GM23338 (cell line): ENCODE measurements at regions not wholly inside any gene's neighbourhood (a gene's known extent, or its start where the extent isn't known, plus 50 kb on each side); places are given as distances from the start of the nearest gene placed in this dataset.

Experiments used
- EZH2 ChIP-seq: fragments of 200-600 bp; sonication (generic); IDR thresholded peaks from one replicate; pipeline ENCODE4 v1.8.0; 2017; ENCODE audit warnings: antibody characterized with exemption, mild to moderate bottlenecking, low read depth; ENCODE audit not compliant: unreplicated experiment
- EZH2phosphoT487 ChIP-seq: fragments of 200-600 bp; sonication (generic); IDR thresholded peaks from one replicate; pipeline ENCODE4 v1.8.1; 2018; ENCODE audit warnings: antibody characterized with exemption; ENCODE audit not compliant: unreplicated experiment
- JUNB ChIP-seq: IDR thresholded peaks from one replicate; pipeline ENCODE4 v1.6.1; 2016; ENCODE audit warnings: antibody characterized with exemption; ENCODE audit not compliant: unreplicated experiment
- POLR2AphosphoS5 ChIP-seq: IDR thresholded peaks from 2 replicates; pipeline ENCODE4 v1.6.1; 2016; ENCODE audit warnings: antibody characterized with exemption, low read depth
- REST ChIP-seq: IDR thresholded peaks from one replicate; pipeline ENCODE4 v1.6.1; 2018; ENCODE audit warnings: antibody characterized with exemption; ENCODE audit not compliant: unreplicated experiment
- STAT1 ChIP-seq: IDR thresholded peaks from one replicate; pipeline ENCODE4 v1.6.1; 2016; ENCODE audit warnings: antibody characterized with exemption; ENCODE audit not compliant: unreplicated experiment
- ZNF331 ChIP-seq: fragments of 250-450 bp; sonication (Bioruptor Pico); IDR thresholded peaks from 2 replicates; pipeline ENCODE4 v1.5.0; 2020; ENCODE audit warnings: low read depth, mild to moderate bottlenecking, moderate library complexity
- TF ChIP-seq, protein P1 (sequence below), 2 experiments: fragments of 200-600 bp in 1 of 2; sonication (generic) in 1 of 2; conservative IDR thresholded peaks; 2 replicates each; pipeline versions ENCODE4 v1.5.1 to v1.6.1; 2016 to 2017; ENCODE audit warnings: antibody characterized with exemption in 2 of 2, low read depth in 2 of 2, mild to moderate bottlenecking in 2 of 2, moderate library complexity in 1 of 2
- TF ChIP-seq, protein P2 (sequence below): IDR thresholded peaks from 2 replicates; pipeline ENCODE4 v1.6.1; 2016; ENCODE audit warnings: antibody characterized with exemption

GRCh38 chr1:185549906-185550305 is 184.3 kb upstream of the HMCN1 start:
- TF ChIP-seq POLR2AphosphoS5 (no peak), ZNF331 (CRISPR knock-in tag) (no peak), EZH2 (no peak), EZH2phosphoT487 (no peak), REST (no peak), STAT1 (no peak), JUNB (no peak)
- TF ChIP-seq, protein P1, sequence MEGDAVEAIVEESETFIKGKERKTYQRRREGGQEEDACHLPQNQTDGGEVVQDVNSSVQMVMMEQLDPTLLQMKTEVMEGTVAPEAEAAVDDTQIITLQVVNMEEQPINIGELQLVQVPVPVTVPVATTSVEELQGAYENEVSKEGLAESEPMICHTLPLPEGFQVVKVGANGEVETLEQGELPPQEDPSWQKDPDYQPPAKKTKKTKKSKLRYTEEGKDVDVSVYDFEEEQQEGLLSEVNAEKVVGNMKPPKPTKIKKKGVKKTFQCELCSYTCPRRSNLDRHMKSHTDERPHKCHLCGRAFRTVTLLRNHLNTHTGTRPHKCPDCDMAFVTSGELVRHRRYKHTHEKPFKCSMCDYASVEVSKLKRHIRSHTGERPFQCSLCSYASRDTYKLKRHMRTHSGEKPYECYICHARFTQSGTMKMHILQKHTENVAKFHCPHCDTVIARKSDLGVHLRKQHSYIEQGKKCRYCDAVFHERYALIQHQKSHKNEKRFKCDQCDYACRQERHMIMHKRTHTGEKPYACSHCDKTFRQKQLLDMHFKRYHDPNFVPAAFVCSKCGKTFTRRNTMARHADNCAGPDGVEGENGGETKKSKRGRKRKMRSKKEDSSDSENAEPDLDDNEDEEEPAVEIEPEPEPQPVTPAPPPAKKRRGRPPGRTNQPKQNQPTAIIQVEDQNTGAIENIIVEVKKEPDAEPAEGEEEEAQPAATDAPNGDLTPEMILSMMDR (conservative IDR thresholded peaks at IDR 0.05; ENCODE audit: low read depth in 2 of 2), result no peak
- TF ChIP-seq, protein P2, sequence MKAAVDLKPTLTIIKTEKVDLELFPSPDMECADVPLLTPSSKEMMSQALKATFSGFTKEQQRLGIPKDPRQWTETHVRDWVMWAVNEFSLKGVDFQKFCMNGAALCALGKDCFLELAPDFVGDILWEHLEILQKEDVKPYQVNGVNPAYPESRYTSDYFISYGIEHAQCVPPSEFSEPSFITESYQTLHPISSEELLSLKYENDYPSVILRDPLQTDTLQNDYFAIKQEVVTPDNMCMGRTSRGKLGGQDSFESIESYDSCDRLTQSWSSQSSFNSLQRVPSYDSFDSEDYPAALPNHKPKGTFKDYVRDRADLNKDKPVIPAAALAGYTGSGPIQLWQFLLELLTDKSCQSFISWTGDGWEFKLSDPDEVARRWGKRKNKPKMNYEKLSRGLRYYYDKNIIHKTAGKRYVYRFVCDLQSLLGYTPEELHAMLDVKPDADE, result no peak
